Thoracic aorta (tissue), 2 donors: ENCODE measurements at regions not wholly inside any gene's neighbourhood (a gene's known extent, or its start where the extent isn't known, plus 50 kb on each side); places are given as distances from the start of the nearest gene placed in this dataset.

Experiments used
- ATAC-seq: fragments of 150-250 bp; one replicate; pipeline ENCODE4 v1.8.0; 2017; ENCODE audit warnings: low read depth; ENCODE audit not compliant: insufficient number of reproducible peaks, low FRiP score
- DNase-seq: peaks from one replicate; pipeline ENCODE4 v3.0.0-alpha.2; 2020; ENCODE audit warnings: low spot score
- H3K27ac ChIP-seq, 2 donors: fragments of 200-600 bp; sonication (generic); 1 replicate in 1 of 2; 2 replicates in 1 of 2; pipeline ENCODE4 v1.5.1; 2016; ENCODE audit warnings: mild to moderate bottlenecking in 2 of 2, moderate library complexity in 2 of 2
- H3K27me3 ChIP-seq: fragments of 200-600 bp; sonication (generic); replicated peaks from 2 replicates; pipeline ENCODE4 v1.6.0; 2016; ENCODE audit warnings: mild to moderate bottlenecking; ENCODE audit not compliant: insufficient read depth
- H3K36me3 ChIP-seq: fragments of 200-600 bp; sonication (generic); one replicate; pipeline ENCODE4 v1.5.1; 2016
- H3K4me1 ChIP-seq, 2 donors: fragments of 200-600 bp; sonication (generic); 1 replicate in 1 of 2; 2 replicates in 1 of 2; pipeline versions ENCODE4 v1.5.1 to v1.6.0; 2016; ENCODE audit warnings: low read depth in 2 of 2, mild to moderate bottlenecking in 1 of 2; ENCODE audit not compliant: control insufficient read depth in 1 of 2
- H3K4me3 ChIP-seq: fragments of 200-600 bp; sonication (generic); 2 replicates; pipeline ENCODE4 v1.5.1; 2016; ENCODE audit warnings: mild to moderate bottlenecking
- H3K9me3 ChIP-seq: fragments of 200-600 bp; sonication (generic); 2 replicates; pipeline ENCODE4 v1.5.1; 2016
- TF ChIP-seq, protein P1 (sequence below): fragments of 200-600 bp; sonication (generic); IDR thresholded peaks from one replicate; pipeline ENCODE4 v1.5.1; 2019; ENCODE audit warnings: antibody characterized with exemption

DNA sequence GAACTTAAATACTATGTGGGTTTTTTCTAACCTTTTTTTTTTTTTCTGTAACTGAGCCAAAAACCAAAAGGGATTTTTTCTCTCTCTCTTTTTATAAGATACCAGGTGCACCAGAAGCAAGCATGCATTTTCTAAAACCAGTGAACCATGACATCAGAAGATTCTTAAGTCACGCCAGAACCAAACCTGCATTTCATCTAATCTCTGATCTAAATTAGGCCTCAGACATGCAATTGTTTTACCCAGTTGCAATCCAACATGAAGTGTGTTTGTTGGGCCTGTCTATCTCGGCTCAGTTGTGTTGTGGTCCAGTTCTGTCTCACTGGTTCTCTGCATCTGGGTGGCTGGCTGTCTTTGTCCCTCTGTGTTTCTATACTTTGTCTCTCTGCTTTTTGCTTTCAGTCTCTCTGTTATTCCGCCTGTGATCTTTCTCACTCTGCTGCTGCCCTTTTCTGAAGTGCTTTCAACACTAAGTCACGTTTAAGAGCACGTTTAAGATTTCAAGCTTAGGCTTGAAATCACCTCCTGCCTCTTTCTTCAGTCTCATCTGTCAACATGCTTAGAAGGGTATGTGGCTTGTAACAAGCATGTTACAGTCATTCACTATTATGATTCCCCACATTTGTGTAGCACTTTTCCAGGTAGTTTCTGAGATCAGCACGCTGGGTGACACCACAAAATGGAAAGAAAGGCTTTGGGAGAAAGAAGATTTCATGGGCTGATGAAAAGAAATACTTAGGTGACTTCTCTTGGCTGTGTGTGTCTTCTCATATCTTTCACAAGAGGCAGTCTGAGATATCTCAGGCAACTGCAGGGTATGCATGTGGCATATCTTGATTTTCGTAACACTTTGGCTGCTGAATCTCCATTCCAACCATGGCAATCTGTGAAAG, 488.9 kb downstream of the SHISA9 start:
- Histone ChIP-seq H3K27me3 (no peaks in the 10 kb centered on the region), H3K9me3 (peaks cover 8% of the 10 kb centered on the region), H3K36me3 (no peaks in the 10 kb centered on the region), H3K4me1 (no peaks in the 10 kb centered on the region), H3K4me3 (no peak overlapping the region), H3K27ac (no peak overlapping the region)
- ATAC-seq = no peak
- DNase-seq = no peak
- TF ChIP-seq, protein P1, sequence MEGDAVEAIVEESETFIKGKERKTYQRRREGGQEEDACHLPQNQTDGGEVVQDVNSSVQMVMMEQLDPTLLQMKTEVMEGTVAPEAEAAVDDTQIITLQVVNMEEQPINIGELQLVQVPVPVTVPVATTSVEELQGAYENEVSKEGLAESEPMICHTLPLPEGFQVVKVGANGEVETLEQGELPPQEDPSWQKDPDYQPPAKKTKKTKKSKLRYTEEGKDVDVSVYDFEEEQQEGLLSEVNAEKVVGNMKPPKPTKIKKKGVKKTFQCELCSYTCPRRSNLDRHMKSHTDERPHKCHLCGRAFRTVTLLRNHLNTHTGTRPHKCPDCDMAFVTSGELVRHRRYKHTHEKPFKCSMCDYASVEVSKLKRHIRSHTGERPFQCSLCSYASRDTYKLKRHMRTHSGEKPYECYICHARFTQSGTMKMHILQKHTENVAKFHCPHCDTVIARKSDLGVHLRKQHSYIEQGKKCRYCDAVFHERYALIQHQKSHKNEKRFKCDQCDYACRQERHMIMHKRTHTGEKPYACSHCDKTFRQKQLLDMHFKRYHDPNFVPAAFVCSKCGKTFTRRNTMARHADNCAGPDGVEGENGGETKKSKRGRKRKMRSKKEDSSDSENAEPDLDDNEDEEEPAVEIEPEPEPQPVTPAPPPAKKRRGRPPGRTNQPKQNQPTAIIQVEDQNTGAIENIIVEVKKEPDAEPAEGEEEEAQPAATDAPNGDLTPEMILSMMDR = no peak

- Histone ChIP-seq H3K27me3 (no peaks in the 10 kb centered on the region), H3K4me1 (no peaks in the 10 kb centered on the region), H3K9me3 (peaks cover 3% of the 10 kb centered on the region), H3K36me3 (no peaks in the 10 kb centered on the region), H3K4me3 (no peak overlapping the region), H3K27ac (no peak overlapping the region)
- ATAC-seq = no peak
- TF ChIP-seq, protein P1 = no peak
- DNase-seq = no peak
These were observed 489.5 kb downstream of the SHISA9 start for GRCh38 chr16:13390986-13391305.

DNA sequence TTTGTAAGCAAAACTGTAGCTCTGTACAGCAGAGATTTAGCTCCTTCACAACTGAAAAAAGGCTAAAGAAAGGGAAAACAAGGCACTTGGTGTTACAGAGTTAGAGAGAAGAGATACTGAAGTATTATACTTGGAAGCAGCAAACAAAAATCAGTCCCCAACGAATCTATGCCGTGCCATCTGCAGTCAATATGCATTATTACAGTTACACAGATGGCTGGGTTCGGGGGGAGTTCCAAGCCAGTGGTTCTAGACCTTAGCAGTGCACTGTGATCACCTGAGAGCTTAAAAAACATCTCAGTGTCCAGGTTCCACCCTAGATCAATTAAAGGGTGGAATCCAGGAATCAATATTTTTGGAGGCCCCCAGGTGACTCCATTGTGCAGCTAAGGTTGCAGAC, 489.9 kb downstream of the SHISA9 start:
- no peak overlapping the region for H3K27ac ChIP-seq
- ATAC-seq = no peak
- no peaks in the 10 kb centered on the region for H3K4me1 ChIP-seq
- H3K27me3 ChIP-seq = no peaks in the 10 kb centered on the region
- no peak for DNase-seq
- no peaks in the 10 kb centered on the region for H3K9me3 ChIP-seq
- no peak overlapping the region for H3K4me3 ChIP-seq
- H3K36me3 ChIP-seq = no peaks in the 10 kb centered on the region
- TF ChIP-seq, protein P1 = no peak

- TF ChIP-seq, protein P1 = no peak
- H3K9me3 ChIP-seq = no peaks in the 10 kb centered on the region
- no peaks in the 10 kb centered on the region for H3K36me3 ChIP-seq
- DNase-seq = no peak
- ATAC-seq = no peak
- no peak overlapping the region for H3K27ac ChIP-seq
- no peaks in the 10 kb centered on the region for H3K4me1 ChIP-seq
- no peak overlapping the region for H3K4me3 ChIP-seq
- no peaks in the 10 kb centered on the region for H3K27me3 ChIP-seq
These were observed 490.9 kb downstream of the SHISA9 start for GRCh38 chr16:13392341-13392740.

GRCh38 chr16:13393816-13394215, 492.4 kb downstream of the SHISA9 start:
- no peak for DNase-seq
- no peak overlapping the region for H3K27ac ChIP-seq
- no peak for ATAC-seq
- H3K36me3 ChIP-seq = no peaks in the 10 kb centered on the region
- TF ChIP-seq, protein P1 = no peak
- no peaks in the 10 kb centered on the region for H3K4me1 ChIP-seq
- no peaks in the 10 kb centered on the region for H3K27me3 ChIP-seq
- H3K4me3 ChIP-seq = no peak overlapping the region
- no peaks in the 10 kb centered on the region for H3K9me3 ChIP-seq
